OCI-LY3 (cell line): ENCODE measurements at regions not wholly inside any gene's neighbourhood (a gene's known extent, or its start where the extent isn't known, plus 50 kb on each side); places are given as distances from the start of the nearest gene placed in this dataset.

Source experiments
- CTCF ChIP-seq: fragments of 200-600, 300-600 bp; sonication (generic); IDR thresholded peaks from 2 replicates; pipeline ENCODE4 v1.5.1; 2014; ENCODE audit warnings: antibody characterized with exemption, low read length, low read depth
- EZH2phosphoT487 ChIP-seq: fragments of 200-600 bp; shearing (Covaris generic); IDR thresholded peaks from 2 replicates; pipeline ENCODE4 v1.6.1; 2018; ENCODE audit warnings: antibody characterized with exemption, mixed run types, low read depth

DNA sequence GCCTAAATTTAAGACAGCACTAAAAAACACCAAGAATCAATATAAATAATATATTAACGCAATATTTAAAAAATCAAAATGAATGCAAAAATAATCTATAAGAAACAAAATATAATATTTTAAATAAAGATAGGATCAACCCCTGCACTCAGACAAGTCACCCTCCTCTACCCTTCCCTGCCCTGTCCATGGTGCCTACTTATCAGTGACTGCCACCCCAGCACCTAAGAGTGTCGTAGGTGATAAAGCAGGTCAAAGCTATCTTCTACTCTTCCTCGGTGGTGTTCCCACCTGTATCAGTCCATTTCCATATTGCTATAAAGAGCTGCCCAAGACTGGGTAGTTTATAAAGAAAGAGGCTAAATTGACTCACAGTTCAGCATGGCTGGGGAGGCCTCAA lies 251.9 kb downstream of the STIM2 start:
- TF ChIP-seq EZH2phosphoT487 (no peak), CTCF (no peak)
